GM23338 (cell line): ENCODE measurements at regions not wholly inside any gene's neighbourhood (a gene's known extent, or its start where the extent isn't known, plus 50 kb on each side); places are given as distances from the start of the nearest gene placed in this dataset.

Experiments used
- ATAC-seq: fragments of 200-7000 bp; cut with Tn5 transposase; 3 replicates; pipeline ENCODE4 v1.9.1; 2020
- DNase-seq: peaks from one replicate; pipeline ENCODE4 v3.0.0-alpha.2; 2015; ENCODE audit warnings: low spot score
- H2AFZ ChIP-seq: fragments of 200-600 bp; sonication (generic); 2 replicates; pipeline ENCODE4 v1.8.0; 2016; ENCODE audit warnings: antibody characterized with exemption, mild to moderate bottlenecking, moderate library complexity
- H3F3A ChIP-seq: fragments of 200-600 bp; sonication (generic); replicated peaks from 2 replicates; pipeline ENCODE4 v1.8.0; 2017; ENCODE audit warnings: antibody characterized with exemption, mixed run types, low read depth
- H3K27ac ChIP-seq: fragments of 200-600 bp; sonication (generic); 2 replicates; pipeline ENCODE4 v1.6.1; 2016; ENCODE audit warnings: low read depth
- H3K27me3 ChIP-seq: fragments of 200-600 bp; sonication (generic); 2 replicates; pipeline ENCODE4 v1.8.0; 2016; ENCODE audit warnings: mild to moderate bottlenecking, mixed run types, moderate library complexity; ENCODE audit not compliant: insufficient read depth
- H3K36me3 ChIP-seq: fragments of 200-600 bp; sonication (generic); 2 replicates; pipeline ENCODE4 v1.8.0; 2016; ENCODE audit warnings: mild to moderate bottlenecking; ENCODE audit not compliant: insufficient read depth
- H3K4me1 ChIP-seq: fragments of 200-600 bp; sonication (generic); 2 replicates; pipeline ENCODE4 v1.8.0; 2016; ENCODE audit warnings: mild to moderate bottlenecking, moderate library complexity; ENCODE audit not compliant: insufficient read depth
- H3K4me2 ChIP-seq: fragments of 200-600 bp; sonication (generic); 2 replicates; pipeline ENCODE4 v1.7.1; 2017; ENCODE audit warnings: mixed run types
- H3K4me3 ChIP-seq: fragments of 200-600 bp; sonication (generic); 2 replicates; pipeline ENCODE4 v1.6.1; 2016; ENCODE audit warnings: mixed run types
- H3K79me2 ChIP-seq: fragments of 200-600 bp; sonication (generic); replicated peaks from 2 replicates; pipeline ENCODE4 v1.8.0; 2017; ENCODE audit warnings: mild to moderate bottlenecking; ENCODE audit not compliant: insufficient read depth
- H3K9me2 ChIP-seq: fragments of 200-600 bp; sonication (generic); 2 replicates; pipeline ENCODE4 v1.8.0; 2017; ENCODE audit not compliant: insufficient read depth
- H4K20me1 ChIP-seq: fragments of 200-600 bp; sonication (generic); replicated peaks from 2 replicates; pipeline ENCODE4 v1.8.0; 2017; ENCODE audit warnings: mild to moderate bottlenecking; ENCODE audit not compliant: insufficient read depth
- H3K27ac Mint-ChIP-seq: 2 replicates; pipeline ENCODE4 v1.8.0; 2020; ENCODE audit warnings: inconsistent platforms, mild to moderate bottlenecking, moderate library complexity, mixed read lengths
- H3K27me3 Mint-ChIP-seq: 3 replicates; pipeline ENCODE4 v1.8.0; 2022; ENCODE audit warnings: low read depth, mild to moderate bottlenecking, moderate library complexity, mixed read lengths, inconsistent platforms; ENCODE audit not compliant: insufficient read depth, poor library complexity
- H3K36me3 Mint-ChIP-seq: 3 replicates; pipeline ENCODE4 v1.8.0; 2021; ENCODE audit warnings: low read depth, mild to moderate bottlenecking, inconsistent platforms, moderate library complexity, mixed read lengths
- H3K4me1 Mint-ChIP-seq: 3 replicates; pipeline ENCODE4 v1.8.0; 2020; ENCODE audit warnings: mild to moderate bottlenecking, inconsistent platforms, mixed read lengths
- H3K4me3 Mint-ChIP-seq: 3 replicates; pipeline ENCODE4 v1.8.0; 2021; ENCODE audit warnings: moderate library complexity, mild to moderate bottlenecking, inconsistent platforms, mixed read lengths
- H3K9me3 Mint-ChIP-seq: 3 replicates; pipeline ENCODE4 v1.8.0; 2020; ENCODE audit warnings: moderate library complexity, mild to moderate bottlenecking, inconsistent platforms, mixed read lengths
- CREB1 ChIP-seq: fragments of 250-450 bp; sonication (Bioruptor Pico); IDR thresholded peaks from 2 replicates; pipeline ENCODE4 v1.5.0; 2020; ENCODE audit warnings: low read depth, mild to moderate bottlenecking, moderate library complexity
- EZH2phosphoT487 ChIP-seq: fragments of 200-600 bp; sonication (generic); IDR thresholded peaks from one replicate; pipeline ENCODE4 v1.8.1; 2018; ENCODE audit warnings: antibody characterized with exemption; ENCODE audit not compliant: unreplicated experiment
- JUNB ChIP-seq: IDR thresholded peaks from one replicate; pipeline ENCODE4 v1.6.1; 2016; ENCODE audit warnings: antibody characterized with exemption; ENCODE audit not compliant: unreplicated experiment
- NANOG ChIP-seq: IDR thresholded peaks from 2 replicates; pipeline ENCODE4 v1.6.1; 2016; ENCODE audit warnings: antibody characterized with exemption, borderline replicate concordance
- POLR2AphosphoS5 ChIP-seq: IDR thresholded peaks from 2 replicates; pipeline ENCODE4 v1.6.1; 2016; ENCODE audit warnings: antibody characterized with exemption, low read depth
- ZNF331 ChIP-seq: fragments of 250-450 bp; sonication (Bioruptor Pico); IDR thresholded peaks from 2 replicates; pipeline ENCODE4 v1.5.0; 2020; ENCODE audit warnings: low read depth, mild to moderate bottlenecking, moderate library complexity
- TF ChIP-seq, protein P1 (sequence below): IDR thresholded peaks from one replicate; pipeline ENCODE4 v1.6.1; 2018; ENCODE audit warnings: antibody characterized with exemption; ENCODE audit not compliant: unreplicated experiment

DNA sequence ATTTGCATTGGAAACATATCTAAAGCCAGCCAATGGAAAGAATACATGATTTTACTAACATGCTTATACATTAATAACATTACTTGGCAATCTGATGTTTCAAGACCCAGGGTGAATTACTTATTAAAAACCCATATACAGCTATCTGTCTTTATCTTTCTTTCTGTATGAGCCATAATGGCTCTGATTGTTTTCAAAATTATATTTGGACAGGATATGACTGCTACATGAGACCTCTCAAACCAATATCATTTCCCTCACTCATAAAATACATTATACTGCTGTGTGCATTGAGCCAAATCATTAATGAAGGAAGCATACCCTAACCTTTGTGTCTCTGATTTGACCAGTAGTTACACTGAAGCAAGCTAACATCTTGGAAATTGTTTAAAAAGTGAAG, 205.9 kb upstream of the DPYD start:
- Mint-ChIP-seq H3K9me3 (no peaks in the 10 kb centered on the region), H3K4me3 (no peak overlapping the region), H3K4me1 (no peaks in the 10 kb centered on the region), H3K27ac (no peak overlapping the region), H3K36me3 (no peaks in the 10 kb centered on the region), H3K27me3 (no peaks in the 10 kb centered on the region)
- Histone ChIP-seq H3K9me2 (no peaks in the 10 kb centered on the region), H3K36me3 (no peaks in the 10 kb centered on the region), H3K4me2 (no peak overlapping the region), H3K27ac (no peak overlapping the region), H3K27me3 (no peaks in the 10 kb centered on the region), H3K4me3 (no peak overlapping the region), H3K4me1 (no peaks in the 10 kb centered on the region), H2AFZ (no peak overlapping the region), H3F3A (no peaks in the 10 kb centered on the region), H3K79me2 (no peaks in the 10 kb centered on the region), H4K20me1 (no peaks in the 10 kb centered on the region)
- DNase-seq = no peak
- TF ChIP-seq CREB1 (CRISPR knock-in tag) (no peak), POLR2AphosphoS5 (no peak), JUNB (no peak), NANOG (no peak), EZH2phosphoT487 (no peak)
- no peak for ATAC-seq

DNA sequence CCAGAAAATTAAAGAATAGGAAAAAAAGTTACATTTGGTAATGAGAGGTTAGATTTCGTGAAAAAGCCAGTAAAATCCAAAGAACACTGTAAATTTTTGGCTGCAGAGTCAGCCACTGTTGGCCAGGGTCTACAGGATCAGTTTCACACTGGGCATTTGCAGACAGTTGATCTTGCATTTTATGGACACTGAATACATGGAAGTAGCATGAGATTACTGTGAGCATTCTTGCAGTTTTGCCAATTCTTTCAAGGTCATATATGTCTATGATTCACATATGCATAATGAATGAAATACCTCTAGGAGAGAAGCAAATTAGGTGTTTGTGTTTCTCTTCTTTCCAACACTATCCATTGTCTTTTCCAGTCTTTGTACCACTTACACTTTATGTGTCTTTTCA, 200.8 kb upstream of the DPYD start:
- no peaks in the 10 kb centered on the region for H3K9me2 ChIP-seq
- H3K4me1 ChIP-seq = no peaks in the 10 kb centered on the region
- H3K27me3 ChIP-seq = no peaks in the 10 kb centered on the region
- H3K4me3 Mint-ChIP-seq = no peak overlapping the region
- no peaks in the 10 kb centered on the region for H4K20me1 ChIP-seq
- H3K27ac Mint-ChIP-seq = no peak overlapping the region
- H2AFZ ChIP-seq = no peak overlapping the region
- H3K27ac ChIP-seq = no peak overlapping the region
- H3K79me2 ChIP-seq = no peaks in the 10 kb centered on the region
- no peaks in the 10 kb centered on the region for H3K4me1 Mint-ChIP-seq
- no peak for DNase-seq
- no peaks in the 10 kb centered on the region for H3F3A ChIP-seq
- no peak for ATAC-seq
- H3K36me3 Mint-ChIP-seq = no peaks in the 10 kb centered on the region
- H3K4me2 ChIP-seq = no peak overlapping the region
- no peak for TF ChIP-seq EZH2phosphoT487
- TF ChIP-seq ZNF331 (CRISPR knock-in tag) = no peak
- H3K4me3 ChIP-seq = no peak overlapping the region
- no peaks in the 10 kb centered on the region for H3K27me3 Mint-ChIP-seq
- no peaks in the 10 kb centered on the region for H3K9me3 Mint-ChIP-seq
- no peaks in the 10 kb centered on the region for H3K36me3 ChIP-seq

DNA sequence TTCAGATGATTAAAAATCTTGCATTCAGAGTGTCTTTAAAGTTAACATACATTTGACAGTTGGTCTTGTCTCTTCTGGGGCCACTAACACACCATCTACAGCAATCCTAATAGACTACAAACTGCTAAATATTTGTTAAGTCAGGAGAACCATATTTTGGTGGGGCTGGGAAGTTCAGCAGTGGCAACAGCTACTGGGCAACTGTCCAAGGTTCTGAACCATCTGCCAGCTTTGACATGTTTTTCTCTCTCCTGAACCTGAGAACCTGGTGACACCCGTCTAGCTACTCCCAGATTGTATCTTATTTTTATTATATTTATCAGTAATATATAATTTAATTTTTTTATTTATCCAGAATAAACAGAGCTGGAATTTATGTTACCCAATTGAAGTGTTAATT, 199.0 kb upstream of the DPYD start:
- Histone ChIP-seq H3K4me1 (no peaks in the 10 kb centered on the region), H4K20me1 (no peaks in the 10 kb centered on the region), H2AFZ (no peak overlapping the region), H3K27me3 (no peaks in the 10 kb centered on the region), H3K79me2 (no peaks in the 10 kb centered on the region), H3F3A (no peaks in the 10 kb centered on the region), H3K27ac (no peak overlapping the region), H3K9me2 (no peaks in the 10 kb centered on the region), H3K36me3 (no peaks in the 10 kb centered on the region), H3K4me3 (no peak overlapping the region), H3K4me2 (no peak overlapping the region)
- no peaks in the 10 kb centered on the region for H3K4me1 Mint-ChIP-seq
- H3K27me3 Mint-ChIP-seq = no peaks in the 10 kb centered on the region
- ATAC-seq (no peak; the same call in 2 of the 3 replicates), DNase-seq (peak; percentile 60)
- TF ChIP-seq EZH2phosphoT487 (no peak), ZNF331 (CRISPR knock-in tag) (no peak), POLR2AphosphoS5 (no peak)
- TF ChIP-seq, protein P1, sequence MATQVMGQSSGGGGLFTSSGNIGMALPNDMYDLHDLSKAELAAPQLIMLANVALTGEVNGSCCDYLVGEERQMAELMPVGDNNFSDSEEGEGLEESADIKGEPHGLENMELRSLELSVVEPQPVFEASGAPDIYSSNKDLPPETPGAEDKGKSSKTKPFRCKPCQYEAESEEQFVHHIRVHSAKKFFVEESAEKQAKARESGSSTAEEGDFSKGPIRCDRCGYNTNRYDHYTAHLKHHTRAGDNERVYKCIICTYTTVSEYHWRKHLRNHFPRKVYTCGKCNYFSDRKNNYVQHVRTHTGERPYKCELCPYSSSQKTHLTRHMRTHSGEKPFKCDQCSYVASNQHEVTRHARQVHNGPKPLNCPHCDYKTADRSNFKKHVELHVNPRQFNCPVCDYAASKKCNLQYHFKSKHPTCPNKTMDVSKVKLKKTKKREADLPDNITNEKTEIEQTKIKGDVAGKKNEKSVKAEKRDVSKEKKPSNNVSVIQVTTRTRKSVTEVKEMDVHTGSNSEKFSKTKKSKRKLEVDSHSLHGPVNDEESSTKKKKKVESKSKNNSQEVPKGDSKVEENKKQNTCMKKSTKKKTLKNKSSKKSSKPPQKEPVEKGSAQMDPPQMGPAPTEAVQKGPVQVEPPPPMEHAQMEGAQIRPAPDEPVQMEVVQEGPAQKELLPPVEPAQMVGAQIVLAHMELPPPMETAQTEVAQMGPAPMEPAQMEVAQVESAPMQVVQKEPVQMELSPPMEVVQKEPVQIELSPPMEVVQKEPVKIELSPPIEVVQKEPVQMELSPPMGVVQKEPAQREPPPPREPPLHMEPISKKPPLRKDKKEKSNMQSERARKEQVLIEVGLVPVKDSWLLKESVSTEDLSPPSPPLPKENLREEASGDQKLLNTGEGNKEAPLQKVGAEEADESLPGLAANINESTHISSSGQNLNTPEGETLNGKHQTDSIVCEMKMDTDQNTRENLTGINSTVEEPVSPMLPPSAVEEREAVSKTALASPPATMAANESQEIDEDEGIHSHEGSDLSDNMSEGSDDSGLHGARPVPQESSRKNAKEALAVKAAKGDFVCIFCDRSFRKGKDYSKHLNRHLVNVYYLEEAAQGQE = peak; percentile 82
- H3K27ac Mint-ChIP-seq = no peak overlapping the region
- no peaks in the 10 kb centered on the region for H3K36me3 Mint-ChIP-seq
- H3K4me3 Mint-ChIP-seq = no peak overlapping the region
- H3K9me3 Mint-ChIP-seq = no peaks in the 10 kb centered on the region
